Stimulated activated CD4-positive, alpha-beta T cell treated with anti-CD3 and anti-CD28 coated beads, Interleukin-4, amount 100 ng/mL, for 4 hours (primary cell): ENCODE measurements at regions not wholly inside any gene's neighbourhood (a gene's known extent, or its start where the extent isn't known, plus 50 kb on each side); places are given as distances from the start of the nearest gene placed in this dataset.

ENCODE experiments used
- DNase-seq, 2 experiments: peaks; one replicate each; pipeline ENCODE4 v3.0.0-alpha.2; 2020

DNA sequence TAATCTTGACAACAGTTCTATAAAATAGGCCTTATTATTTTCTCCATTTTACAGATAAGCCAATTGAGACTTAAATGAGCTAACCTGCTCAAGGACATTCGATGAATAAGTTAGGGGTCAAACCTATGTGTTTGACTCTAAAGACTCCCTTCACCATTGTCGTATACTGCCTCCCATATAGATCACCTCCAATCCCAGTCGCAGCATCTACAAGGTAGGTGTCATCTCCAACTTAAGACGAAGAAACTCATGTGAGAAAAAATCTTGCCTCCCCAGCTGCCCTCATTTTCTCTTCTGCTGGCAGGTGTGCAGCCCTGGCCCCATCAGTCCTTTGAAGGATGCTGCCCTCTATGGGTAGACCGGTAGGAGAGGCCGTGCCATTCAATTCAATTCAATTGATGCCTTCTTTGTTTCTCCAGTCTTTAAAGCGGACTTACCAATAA lies 75.2 kb upstream of the SMARCA2 start:
- peak; percentile 3 to 5 for DNase-seq

GRCh38 chr9:1941989-1942388 lies 73.2 kb upstream of the SMARCA2 start:
- DNase-seq: no peak

- no peak for DNase-seq
These were observed 68.4 kb upstream of the SMARCA2 start for GRCh38 chr9:1946526-1947283.

DNA sequence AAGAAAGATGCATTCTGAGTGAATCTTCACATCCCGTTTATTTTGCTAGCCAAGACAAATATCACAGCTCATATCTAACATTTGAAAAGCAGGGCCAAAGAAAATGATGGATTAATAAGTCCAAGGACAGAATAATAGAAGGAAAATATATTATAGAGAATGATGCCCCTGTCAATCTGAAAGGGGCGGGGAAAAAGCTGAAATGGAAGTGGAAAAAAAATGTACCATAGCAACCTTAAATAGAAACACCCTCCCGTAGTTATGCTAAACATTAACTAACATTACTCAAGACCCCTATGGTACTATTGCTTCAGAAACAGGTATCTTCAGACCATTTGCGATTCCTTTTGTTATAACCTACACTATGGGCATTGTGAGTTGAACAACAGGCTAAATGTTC lies 67.7 kb upstream of the SMARCA2 start:
- no peak for DNase-seq

GRCh38 chr9:1948541-1948940 lies 66.6 kb upstream of the SMARCA2 start:
- no peak for DNase-seq

DNA sequence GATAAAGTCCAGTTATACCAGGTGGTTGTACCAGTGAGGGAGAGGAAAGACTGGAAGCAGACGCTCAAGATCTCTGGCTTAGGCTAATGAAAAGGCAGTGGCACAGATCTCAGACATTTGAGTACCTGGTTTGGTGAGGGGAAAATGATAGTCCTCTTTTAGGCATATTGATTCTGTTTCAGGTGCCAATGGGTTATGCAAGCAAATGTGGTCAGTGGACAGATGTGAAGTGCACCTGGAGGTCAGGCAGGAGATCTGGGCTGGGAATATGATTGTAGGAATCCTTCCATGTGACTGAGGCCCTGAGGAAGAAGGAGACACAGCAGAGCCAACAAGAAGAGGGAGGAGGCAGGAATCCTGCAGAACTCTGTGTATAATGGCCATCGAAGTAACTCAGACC lies 63.7 kb upstream of the SMARCA2 start:
- no peak for DNase-seq

DNA sequence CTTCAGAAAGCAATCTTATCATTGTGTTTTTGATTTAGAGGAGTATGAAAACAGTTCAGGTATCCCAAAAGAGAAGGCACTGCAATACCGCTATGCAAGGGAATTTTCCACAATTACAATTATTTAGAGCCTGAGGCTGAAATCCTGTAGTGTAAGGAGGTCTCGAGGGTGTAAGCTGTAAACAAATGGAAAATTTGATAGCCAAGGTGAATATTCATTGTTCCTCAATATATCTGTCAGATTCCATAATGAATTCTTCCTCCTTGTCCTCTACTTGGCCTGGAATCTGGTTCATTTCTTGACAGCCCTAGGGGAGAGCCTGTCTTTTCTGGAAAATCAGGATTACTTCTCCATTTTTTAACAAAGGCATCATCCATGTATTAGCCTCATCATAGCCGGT lies 63.1 kb upstream of the SMARCA2 start:
- DNase-seq: no peak

GRCh38 chr9:1954238-1954637 lies 60.9 kb upstream of the SMARCA2 start:
- DNase-seq: no peak

DNA sequence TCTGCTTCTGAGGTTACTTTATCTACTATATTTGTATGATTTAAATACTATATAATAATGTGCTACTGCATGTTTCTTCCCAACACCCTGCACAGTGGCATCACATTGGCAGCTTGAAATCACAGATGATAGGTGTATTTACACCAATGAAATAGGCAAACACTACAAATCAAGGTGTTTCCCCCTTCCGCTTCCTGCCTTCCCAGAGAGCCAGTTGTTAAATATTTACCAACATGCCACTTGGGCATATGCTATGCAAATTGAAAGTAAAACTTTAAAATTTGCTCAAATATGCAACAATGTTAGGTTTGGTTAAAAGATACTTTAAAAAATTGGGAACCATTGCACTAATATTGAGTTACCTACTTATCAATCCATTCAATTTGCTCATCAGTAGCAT lies 58.2 kb upstream of the SMARCA2 start:
- no peak for DNase-seq

DNA sequence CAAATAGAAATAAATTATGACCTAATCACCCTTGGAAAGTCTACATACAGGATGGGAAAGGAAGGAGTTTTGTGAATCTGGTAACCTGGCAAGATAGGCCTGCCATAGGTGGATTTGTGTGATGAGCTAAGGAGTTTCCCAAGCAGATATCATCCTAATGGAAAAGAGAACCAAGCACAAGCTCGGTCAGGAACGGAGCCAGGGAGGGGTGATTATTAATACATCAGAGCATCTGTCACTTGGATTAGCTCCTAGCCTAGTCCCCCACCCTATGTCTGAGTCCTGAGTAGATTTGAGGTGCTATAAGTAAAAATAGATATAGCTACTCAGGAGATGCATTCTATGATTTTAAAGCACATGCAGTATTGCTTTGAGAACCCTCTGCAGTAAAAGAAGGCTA lies 57.3 kb upstream of the SMARCA2 start:
- no peak for DNase-seq

DNA sequence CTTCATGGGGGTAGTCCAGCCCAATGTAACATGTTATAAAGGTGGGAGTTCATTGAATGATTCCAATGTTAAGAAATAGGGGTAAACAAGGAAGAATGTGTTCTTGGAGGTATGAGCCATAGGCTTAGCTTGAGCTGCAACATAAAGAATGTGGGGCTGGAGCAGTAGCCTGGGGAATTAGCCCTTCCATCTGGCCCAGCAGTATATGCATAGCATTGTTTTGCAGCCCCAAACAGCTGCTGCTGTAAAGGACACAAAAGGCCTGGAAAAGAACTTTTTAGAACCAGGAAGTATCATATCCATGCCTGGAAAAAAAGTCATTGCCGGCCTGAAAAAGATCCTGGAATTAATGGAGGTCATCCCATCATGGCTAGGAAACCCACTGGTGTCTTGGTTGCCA lies 55.8 kb upstream of the SMARCA2 start:
- DNase-seq: no peak

DNA sequence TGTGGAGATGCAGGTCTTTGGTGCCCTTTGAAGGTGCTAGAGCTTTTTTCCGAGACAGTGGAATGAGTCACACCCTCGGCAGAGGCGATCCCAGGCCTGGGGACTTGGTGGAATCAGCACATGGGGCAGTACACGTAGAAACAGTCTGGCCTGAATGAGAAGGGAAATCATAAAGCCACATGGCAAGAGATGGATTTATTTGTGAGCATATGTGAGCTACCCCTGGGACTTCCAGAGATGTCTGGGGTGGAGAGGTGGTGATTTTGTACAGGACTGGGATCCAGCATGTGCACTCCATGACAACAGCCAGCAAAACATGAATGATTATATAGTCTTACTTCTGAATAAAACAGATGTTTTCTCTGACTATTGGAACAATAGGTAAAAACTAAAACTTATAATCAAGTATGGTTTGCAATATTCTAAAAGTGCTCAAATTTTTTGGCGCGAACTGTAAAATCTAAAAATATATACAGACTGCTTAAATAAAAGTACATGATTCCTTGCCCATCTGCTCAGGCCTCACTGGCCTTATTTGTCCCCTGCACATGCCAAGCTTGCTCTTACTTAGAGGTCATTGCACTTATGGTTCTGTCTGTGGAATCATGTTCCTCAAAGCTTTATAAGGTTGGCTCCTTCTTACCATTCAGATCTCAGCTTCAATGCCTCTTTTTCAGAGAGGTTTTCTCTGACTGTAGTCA lies 54.7 kb upstream of the SMARCA2 start:
- DNase-seq: no peak

DNA sequence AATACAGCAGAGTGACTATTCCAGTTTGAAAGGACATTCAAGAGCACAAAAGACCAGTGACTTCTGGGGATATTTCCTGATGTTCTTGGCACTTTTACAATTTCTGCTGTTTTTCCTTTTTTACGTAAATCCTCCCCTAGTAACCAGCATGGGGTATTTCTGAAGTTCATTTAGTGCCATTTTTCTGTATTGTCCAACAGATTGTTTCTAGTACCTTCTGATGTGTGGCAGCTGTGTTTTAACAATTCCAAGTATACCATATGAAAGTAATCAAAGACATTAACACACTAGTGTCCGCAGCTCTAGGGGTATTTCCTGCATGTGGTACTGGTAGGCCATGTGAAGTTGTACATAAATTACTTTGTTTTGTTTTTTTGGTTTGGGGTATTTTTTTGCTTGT lies 53.0 kb upstream of the SMARCA2 start:
- DNase-seq: no peak

DNA sequence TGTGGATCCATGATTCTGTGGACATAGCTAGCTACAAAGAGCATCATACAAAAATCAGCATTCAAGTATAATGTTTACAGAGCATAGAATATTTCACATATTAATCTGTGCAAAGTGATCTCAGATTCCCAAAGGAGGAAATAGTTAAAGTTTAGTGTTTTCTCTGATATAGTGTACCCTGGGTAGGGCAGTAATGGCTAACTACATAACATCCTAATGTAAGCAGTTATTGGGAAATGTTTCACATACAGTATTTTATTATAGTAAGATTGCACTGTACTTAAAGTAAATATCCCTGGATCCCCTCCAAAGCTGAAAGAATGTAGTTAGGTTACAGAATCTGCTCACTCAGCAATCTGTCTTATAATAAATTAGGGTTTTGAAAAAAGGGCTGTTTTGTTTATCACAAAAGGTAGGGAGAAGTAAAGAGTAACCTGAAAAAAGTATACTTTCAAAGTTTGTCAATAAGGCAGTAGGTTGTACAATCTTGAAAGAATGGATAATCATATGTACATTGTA lies 52.5 kb upstream of the SMARCA2 start:
- DNase-seq: no peak

DNA sequence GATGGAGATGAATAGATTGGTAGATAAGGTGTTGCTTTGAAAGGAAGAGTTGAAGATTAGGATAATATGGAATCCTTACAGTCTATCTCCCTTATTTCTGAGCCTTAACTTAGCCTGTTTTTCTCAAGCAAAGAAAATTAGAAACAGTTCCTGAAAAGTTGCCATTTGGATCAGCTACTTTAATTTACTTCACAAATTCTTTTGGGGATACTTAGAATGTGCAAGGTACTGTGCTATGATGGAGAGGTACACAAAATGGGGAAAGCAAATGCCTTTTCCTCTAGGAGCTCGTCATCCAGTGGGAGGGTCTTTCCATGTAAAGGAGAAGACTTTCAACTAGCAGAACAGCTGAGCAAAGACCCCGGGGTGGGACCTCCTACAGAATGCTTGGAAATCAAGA lies 51.1 kb upstream of the SMARCA2 start:
- DNase-seq: no peak
